HG03025 (cell line): ENCODE measurements at regions not wholly inside any gene's neighbourhood (a gene's known extent, or its start where the extent isn't known, plus 50 kb on each side); places are given as distances from the start of the nearest gene placed in this dataset.

ENCODE experiments used
- ATAC-seq: cut with Tn5 transposase; IDR thresholded peaks from one replicate; pipeline ENCODE4 v1.9.1; 2021; ENCODE audit warnings: mild to moderate bottlenecking, moderate library complexity; ENCODE audit not compliant: unreplicated experiment, low FRiP score

- no peak for ATAC-seq
These were observed 192.9 kb downstream of the NRIP1 start for GRCh38 chr21:14871861-14872260.

DNA sequence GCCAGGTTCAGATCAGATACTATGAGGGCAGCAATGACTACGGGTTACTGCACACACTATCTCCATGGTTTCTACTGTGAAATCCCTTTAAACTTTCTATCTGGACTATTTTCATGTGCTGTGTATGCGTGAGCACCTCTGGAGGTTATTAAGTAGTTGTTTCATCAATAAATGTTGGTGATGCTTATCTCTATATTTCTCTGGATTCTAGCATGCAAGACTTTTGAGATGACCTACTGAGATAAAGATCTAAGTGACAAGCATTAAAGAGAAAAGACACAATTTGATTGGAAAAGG, 194.0 kb downstream of the NRIP1 start:
- peak; percentile 24 for ATAC-seq

DNA sequence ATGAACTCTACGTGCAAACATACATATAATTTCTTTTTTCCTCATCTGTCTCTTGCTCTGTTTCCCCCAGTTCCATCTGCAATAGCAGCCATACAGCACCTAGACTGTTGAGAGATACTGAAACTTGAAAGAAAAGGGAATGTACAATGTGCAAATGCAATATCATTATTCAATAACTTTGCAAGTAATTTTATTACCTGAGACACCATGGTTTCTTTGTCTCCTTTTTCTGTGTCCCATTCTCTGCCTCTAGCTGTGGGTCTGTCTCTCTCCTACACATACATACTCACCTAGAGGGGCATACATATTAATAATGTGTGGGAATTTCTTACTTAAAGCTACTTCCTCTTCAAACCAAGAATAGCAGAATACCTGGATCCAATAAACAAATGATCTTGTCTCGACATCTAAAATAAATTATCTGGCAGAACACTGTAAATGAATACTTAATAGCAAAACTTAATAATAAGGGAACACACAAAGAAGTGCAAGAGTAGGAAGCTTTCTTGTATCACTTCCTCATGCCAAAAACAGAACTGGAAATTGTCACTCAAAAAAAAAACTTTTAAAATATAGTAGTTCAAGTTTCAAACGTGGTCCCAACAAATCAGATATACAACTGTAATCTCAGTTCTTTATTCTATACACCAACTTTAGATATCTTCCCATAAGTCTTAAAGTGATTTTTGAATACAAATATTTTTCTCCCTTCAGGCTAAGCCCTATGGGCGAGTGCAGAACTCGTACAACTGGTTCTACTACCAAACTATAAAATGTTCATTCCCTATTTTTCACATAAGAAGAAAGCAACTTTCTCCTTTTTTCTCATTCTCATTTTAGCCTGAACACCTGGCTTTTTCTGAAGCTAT, 194.6 kb downstream of the NRIP1 start:
- peak; percentile 59 for ATAC-seq

DNA sequence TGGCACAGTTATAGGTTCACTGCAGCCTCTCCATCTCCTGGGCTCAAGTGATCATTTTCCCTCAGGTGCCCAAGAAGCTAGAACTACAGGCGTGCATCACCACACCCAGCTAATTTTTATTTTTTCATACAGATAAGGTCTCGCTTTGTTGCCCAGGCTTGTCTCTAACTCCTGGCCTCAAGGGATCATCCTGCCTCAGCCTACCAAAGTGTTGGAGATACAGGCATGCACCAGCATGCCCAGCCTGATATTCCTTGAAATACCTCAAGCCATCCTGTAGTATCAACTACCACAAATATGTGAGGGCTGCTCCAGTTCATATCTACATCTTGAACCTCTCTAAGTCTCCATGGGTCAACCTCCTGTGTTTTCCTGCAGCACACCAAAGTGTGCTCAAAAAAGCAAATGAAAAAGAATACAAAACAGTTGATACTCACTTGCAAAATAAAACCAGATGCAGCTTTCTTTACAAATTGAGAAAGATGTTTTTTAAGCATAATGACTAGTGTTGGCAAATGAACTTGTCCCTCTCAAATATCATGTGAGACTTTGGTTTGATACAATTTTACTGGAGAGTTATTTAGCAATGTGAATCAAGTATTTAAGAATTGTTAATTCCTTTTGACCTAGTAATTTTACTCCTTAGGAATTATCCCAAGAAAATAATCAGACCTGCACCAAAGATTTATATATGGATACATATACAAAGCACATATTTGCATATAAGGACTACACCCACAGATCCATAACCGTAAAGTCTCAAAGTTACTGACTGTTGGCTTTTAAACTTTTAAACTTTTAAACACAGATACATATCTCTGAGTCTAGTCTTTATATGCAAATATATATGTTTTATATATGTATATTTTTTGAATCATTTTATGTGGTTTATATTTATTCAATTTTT, 197.7 kb downstream of the NRIP1 start:
- ATAC-seq, result no peak

GRCh38 chr21:14864211-14865021, 200.4 kb downstream of the NRIP1 start:
- ATAC-seq, result peak; percentile 69

DNA sequence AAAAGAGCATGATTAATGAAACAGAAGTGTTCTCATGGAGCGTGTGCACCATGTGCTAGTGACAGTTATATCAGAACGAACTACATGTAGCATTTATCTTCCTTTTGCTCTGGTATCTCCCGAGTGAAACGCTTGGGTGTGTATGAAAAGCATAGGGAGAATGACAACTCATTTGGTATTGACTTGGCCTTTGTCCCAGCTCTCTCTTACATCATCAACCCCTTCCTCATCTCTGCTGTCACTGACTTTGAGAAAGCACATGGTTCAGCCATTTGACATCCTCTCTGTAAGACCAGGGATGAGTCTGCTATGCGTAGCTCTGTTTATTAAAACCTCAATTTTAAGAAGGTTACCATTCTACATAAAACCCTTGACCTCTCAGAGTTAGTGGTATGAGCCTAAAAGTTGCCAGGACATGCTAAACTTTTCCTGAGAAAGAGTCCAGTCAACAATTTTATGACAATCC, 201.0 kb downstream of the NRIP1 start:
- ATAC-seq, result no peak

- no peak for ATAC-seq
These were observed 201.7 kb downstream of the NRIP1 start for GRCh38 chr21:14862794-14863720.

DNA sequence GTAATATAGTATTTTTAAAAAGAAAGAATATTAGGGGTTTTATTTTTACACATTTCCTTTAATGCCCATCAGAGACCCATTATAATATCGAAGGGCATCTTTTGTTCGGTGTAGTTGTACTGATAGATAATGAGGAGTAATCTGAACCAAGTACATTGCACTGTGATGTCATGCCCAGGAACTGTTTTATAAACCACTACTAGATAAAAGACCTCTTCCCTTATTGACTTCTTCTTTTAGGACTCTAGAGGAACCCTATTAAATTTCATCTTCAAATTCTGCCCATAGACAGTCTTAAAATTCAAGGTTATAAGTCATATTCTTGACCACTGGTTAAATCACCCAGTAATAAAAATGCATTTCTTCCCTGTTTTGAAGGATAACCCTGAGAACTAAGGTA, 206.5 kb downstream of the NRIP1 start:
- no peak for ATAC-seq

- no peak for ATAC-seq
These were observed 207.3 kb downstream of the NRIP1 start for GRCh38 chr21:14857529-14857928.

DNA sequence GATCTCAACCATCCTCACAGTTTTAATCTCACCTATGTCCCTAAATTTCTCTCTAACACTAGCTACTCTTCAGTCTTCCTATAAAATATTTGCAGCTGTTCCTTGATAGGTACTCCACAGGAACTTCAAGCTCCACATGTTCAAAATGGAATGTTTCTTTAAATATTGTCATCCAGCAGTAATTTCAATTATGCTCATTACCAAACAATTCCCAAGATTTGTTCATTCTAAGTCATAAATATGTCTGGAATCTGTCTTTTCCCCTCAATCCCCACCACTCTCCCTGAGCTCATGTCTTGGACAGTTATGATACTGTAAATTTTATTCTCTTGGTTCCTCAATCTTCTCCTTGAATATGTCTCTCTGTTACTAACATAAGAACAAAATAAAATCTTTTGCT, 214.4 kb downstream of the NRIP1 start:
- no peak for ATAC-seq

DNA sequence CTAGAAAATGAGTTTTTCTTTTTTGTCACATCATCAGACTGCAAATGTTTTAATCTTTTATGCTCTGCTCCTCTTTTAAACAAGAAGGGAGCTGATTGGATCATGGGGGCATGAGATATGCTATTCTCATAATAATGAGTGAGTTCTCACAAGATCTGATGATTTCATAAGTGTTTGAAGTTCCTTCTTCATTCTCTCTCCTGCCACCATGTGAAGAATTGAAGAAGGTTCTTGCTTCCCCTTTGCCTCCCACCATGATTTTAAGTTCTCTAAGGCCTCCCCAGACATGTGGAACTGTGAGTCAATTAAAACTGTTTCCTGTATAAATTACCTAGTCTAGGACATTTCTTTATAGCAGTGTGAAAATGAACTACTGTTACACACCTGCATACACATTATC, 218.2 kb downstream of the NRIP1 start:
- ATAC-seq, result no peak

DNA sequence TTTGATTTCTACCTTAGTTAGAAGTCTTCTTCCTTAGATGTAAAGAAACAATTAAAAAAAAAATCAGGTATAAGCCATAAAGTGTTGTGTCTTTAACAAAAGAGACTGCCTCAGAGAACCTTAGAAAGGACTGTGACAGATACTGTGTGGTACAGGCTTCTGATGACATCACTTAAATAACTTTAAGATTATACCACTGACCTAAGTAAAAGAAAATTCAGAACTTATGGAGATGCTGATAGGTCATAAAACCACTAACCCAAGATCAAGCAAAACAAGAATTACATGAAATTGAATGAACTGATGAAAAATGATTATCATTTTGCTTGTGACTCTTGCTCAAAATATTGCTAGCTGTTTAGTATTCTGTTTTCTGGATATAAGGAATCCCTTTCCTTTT, 220.8 kb downstream of the NRIP1 start:
- ATAC-seq, result no peak

DNA sequence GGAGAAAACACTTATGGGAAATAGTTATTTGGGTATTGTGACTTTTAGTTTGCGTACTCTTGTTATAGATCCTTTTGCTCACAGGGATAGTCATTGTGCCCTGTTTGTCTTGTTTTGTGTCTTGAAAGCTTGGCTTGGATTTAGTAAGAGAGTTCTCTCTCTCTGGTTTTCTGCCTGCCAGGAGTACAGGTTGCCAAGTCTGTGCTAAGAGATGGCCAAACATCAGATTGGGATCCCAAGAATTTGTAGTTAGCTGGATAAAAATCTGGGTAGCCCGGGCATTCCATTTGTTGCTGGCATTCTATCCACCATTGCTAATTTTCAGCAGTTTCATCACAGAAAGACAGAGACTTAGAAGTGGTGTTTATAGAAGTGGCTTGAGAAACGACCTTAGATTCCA, 222.2 kb downstream of the NRIP1 start:
- no peak for ATAC-seq

DNA sequence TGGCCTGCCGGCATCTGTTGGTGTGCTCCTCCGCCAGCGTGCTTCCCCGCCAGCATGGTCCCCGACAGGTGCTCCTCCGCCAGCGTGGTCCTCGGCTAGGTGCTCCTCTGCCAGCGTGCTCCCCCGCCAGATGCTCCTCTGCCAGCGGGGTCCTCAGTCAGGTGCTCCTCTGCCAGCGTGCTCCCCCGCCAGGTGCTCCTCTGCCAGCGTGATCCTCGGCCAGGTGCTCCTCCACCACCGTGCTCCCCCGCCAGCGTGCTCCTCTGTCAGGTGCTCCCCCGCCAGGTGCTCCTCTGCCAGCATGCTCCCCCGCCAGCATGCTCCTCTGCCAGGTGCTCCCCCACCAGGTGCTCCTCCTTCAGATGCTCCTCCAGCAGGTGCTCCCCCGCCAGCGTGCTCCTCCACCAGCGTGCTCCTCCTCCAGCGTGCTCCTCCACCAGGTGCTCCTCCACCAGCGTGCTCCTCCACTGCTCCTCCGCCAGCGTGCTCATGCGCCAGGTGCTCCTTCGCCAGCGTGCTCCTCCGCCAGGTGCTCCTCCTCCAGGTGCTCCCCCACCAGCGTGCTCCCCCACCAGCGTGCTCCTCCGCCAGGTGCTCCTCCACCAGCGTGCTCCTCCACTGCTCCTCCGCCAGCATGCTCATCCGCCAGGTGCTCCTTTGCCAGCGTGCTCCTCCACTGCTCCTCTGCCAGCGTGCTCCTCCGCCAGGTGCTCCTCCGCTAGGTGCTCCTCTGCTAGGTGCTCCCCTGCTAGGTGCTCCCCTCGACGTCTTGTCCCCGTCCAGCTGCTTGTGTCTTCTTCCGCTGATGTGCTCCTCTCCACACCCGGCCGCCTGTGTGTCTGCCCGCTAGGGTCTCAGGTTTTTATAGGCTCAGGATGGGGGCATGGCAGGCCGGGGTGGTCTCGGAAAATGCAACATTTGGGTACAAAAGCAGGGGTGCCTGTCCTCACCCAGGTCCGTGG, 223.0 kb downstream of the NRIP1 start:
- ATAC-seq, result no peak

DNA sequence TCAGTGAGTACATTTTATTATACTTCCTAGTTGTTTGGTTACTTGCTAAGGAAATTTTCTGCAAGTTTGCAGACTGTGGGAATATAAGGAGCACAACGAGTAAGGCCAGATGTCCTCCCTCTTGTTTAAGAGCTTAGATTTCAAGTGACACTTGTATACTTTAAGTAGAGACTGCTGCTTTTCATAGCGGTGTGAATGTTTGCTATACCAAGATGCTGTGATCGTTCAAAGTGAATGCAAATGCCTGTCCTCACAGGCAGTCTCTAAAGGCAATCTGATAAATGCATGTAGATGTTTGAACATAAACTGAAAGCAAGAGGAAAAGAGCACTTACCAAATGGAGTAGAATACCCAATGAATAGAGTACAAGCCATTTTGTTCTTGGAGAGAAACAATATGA, 226.4 kb downstream of the NRIP1 start:
- no peak for ATAC-seq

DNA sequence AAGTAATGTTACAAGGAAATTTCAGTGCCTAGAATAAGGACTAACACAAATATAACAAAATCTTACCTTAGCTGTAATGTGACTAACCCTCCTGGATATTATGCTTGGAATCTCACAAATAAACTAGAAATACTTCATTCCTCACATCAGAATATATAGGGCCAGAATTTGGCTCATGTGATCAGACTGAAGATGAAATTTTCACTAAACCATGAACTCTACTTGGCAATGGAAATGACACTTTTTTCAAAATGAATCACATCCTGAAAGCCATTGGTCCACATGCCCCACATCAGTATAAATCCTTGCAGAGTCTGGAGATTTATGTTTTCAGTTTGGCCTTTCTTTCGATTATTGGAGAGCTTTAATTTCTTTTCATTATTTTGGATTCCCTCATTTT, 227.8 kb downstream of the NRIP1 start:
- no peak for ATAC-seq

DNA sequence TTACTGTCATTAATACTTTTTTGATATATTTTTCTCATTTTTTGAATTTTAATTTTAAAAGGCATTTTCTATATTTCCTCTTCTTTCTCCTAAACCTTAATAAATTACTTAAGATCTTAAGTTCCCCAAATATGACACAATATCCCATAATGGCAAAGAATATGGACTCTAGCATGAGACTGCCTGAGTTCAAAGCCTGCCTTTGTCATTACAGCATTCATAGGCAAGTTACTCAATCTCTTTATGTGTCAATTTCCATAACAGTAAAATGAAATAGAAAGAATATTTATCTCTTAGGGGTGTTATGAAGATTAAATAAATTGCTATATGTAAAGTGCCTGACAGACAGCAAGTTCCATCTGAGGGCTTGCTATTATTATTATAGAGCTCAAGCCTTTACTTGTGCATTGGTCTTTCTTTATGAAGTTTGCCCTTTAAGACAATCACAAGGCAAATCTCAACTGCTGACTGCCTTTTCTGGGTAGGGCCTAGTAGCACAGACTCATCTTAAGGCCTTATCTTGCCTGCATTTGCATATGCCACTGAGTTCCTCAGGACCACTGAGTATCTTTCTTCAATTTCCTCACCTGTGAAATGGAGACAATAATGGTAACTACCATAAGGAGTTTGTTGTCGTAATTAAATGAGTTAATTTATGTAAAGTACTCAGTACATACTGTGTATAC, 231.0 kb downstream of the NRIP1 start:
- no peak for ATAC-seq

DNA sequence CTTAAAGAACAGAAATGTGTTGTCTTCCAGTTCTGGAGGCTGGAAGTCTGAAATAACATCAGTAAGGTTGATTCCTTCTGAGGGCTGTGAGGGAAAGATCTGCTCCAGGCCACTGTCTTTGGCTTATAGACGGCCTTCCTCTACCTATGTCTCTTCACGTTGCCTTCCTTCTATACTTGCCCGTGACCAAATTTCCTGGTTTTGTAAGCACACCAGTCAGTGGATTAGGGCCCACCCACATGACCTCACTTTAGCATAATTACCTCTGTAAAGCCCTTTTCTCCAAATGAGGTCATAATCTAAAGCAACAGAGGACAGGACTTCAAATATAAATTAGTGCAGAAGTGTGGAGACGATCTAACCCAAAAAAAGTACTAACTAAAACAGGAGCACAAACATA, 231.6 kb downstream of the NRIP1 start:
- ATAC-seq, result no peak
